ENCODE measurements at regions not wholly inside any gene's neighbourhood (a gene's known extent, or its start where the extent isn't known, plus 50 kb on each side); places are given as distances from the start of the nearest gene placed in this dataset.

GRCh38 chr9:78677326-78677725, 380.4 kb downstream of the PSAT1 start:
- H3K18ac ChIP-seq (ENCODE audit: extremely low read depth, low read length) = no peak overlapping the region
- CTCF ChIA-PET (ENCODE audit: partially characterized antibody) = interaction anchor here (0.5 to 0.6 kb wide), 2 partner anchors 16 to 76 kb away, joined by 3 read pairs; no protein-coding TSS in a partner anchor

More at GRCh38 chr9:78677326-78677725, 380.4 kb downstream of the PSAT1 start:
- Histone ChIP-seq H3K4ac (replicated peaks; ENCODE audit: insufficient read length, low read depth, low read length) (no peak overlapping the region), H3K9me3 (ENCODE audit: insufficient read depth in 2 of 2, low read depth in 1 of 2, low read length in 1 of 2) (no peaks in the 10 kb centered on the region), H3K14ac (ENCODE audit: insufficient read length) (no peak overlapping the region), H4K8ac (ENCODE audit: extremely low read depth, insufficient read depth, low read length) (no peak overlapping the region), H2BK12ac (ENCODE audit: low read depth, low read length) (no peak overlapping the region), H3K4me3 (ENCODE audit: extremely low read depth in 1 of 4, insufficient read depth in 2 of 4, low read depth in 3 of 4, low read length in 4 of 4) (no peak overlapping the region), H2BK5ac (ENCODE audit: low read depth, low read length) (no peak overlapping the region), H3K36me3 (ENCODE audit: control insufficient read depth in 2 of 4, insufficient read depth in 4 of 4, low read length in 3 of 4) (no peaks in the 10 kb centered on the region), H2AK5ac (ENCODE audit: low read depth, low read length) (no peak overlapping the region), H3K27me3 (replicated peaks in 1 of 4; ENCODE audit: control insufficient read depth in 3 of 4, extremely low read depth in 1 of 4, insufficient read depth in 3 of 4, low read length in 3 of 4) (no peaks in the 10 kb centered on the region), H3K23me2 (ENCODE audit: low read depth, low read length) (no peaks in the 10 kb centered on the region), H2BK20ac (ENCODE audit: low read length) (no peak overlapping the region), H4K20me1 (replicated peaks in 1 of 2; ENCODE audit: control insufficient read depth in 1 of 2, insufficient read depth in 2 of 2, low read length in 2 of 2) (no peaks in the 10 kb centered on the region), H2BK15ac (ENCODE audit: low read length) (no peak overlapping the region), H3K9ac (replicated peaks in 1 of 4; ENCODE audit: extremely low read depth in 1 of 4, low read depth in 3 of 4, low read length in 3 of 4) (no peak overlapping the region), H4K91ac (replicated peaks; ENCODE audit: insufficient read length, low read length) (no peak overlapping the region), H3K56ac (replicated peaks; ENCODE audit: insufficient read length, low read depth, low read length) (no peak overlapping the region), H3K4me2 (ENCODE audit: insufficient read depth in 1 of 2, low read depth in 2 of 2, low read length in 2 of 2) (no peak overlapping the region), H3K27ac (ENCODE audit: low read depth, low read length) (no peak overlapping the region), H2AFZ (ENCODE audit: low read length) (no peak overlapping the region), H3K4me1 (replicated peaks in 1 of 4; ENCODE audit: control insufficient read depth in 3 of 4, insufficient read depth in 4 of 4, low read length in 3 of 4) (peaks cover 0 to 4% (median 0%) of the 10 kb centered on the region in 4 experiments; a peak in 1 of 7 replicates), H2BK120ac (replicated peaks; ENCODE audit: low read depth, low read length) (no peak overlapping the region), H4K5ac (ENCODE audit: insufficient read length, low read depth, low read length) (no peak overlapping the region), H3K79me2 (ENCODE audit: control insufficient read depth in 1 of 2, insufficient read depth in 2 of 2, low read length in 2 of 2) (no peaks in the 10 kb centered on the region), H3K23ac (ENCODE audit: insufficient read length) (no peak overlapping the region), H3K79me1 (ENCODE audit: low read depth, low read length) (no peaks in the 10 kb centered on the region)
- DNase-seq (ENCODE audit: low read depth in 1 of 2, low spot score in 2 of 2) (no peak), FAIRE-seq (no peak)
- POLR2A ChIA-PET (ENCODE audit: partially characterized antibody) = no interaction called here
- no peak for TF ChIP-seq SIRT6 (IDR thresholded peaks at IDR 0.05; ENCODE audit: low read length)
- TF ChIP-seq KDM4A (IDR thresholded peaks at IDR 0.05; ENCODE audit: low read depth, low read length, severe bottlenecking) = no peak
- TF ChIP-seq SIX5 (IDR thresholded peaks at IDR 0.05; ENCODE audit: low read depth, low read length) = no peak
- no peak for TF ChIP-seq NANOG (IDR thresholded peaks at IDR 0.05; ENCODE audit: insufficient read depth, low read depth, low read length, poor library complexity, severe bottlenecking)
- TF ChIP-seq BCL11A (IDR thresholded peaks at IDR 0.05; ENCODE audit: low read depth in 2 of 2, low read length in 2 of 2) = no peak
- no peak for TF ChIP-seq USF2 (IDR thresholded peaks at IDR 0.05; ENCODE audit: low read length)
- no peak for TF ChIP-seq PHF8 (conservative IDR thresholded peaks at IDR 0.05; ENCODE audit: low read depth, low read length)
- TF ChIP-seq CHD1 (IDR thresholded peaks at IDR 0.05; ENCODE audit: low read depth, low read length) = no peak
- TF ChIP-seq SP1 (IDR thresholded peaks at IDR 0.05; ENCODE audit: low read depth, low read length) = no peak
- no peak for TF ChIP-seq KDM5A (IDR thresholded peaks at IDR 0.05; ENCODE audit: low read length)
- TF ChIP-seq CREB1 (IDR thresholded peaks at IDR 0.05) = no peak
- no peak for TF ChIP-seq ZNF274 (IDR thresholded peaks at IDR 0.05; ENCODE audit: borderline replicate concordance, extremely low read depth, low read length)
- WGBS, 2 experiments (ENCODE audit: extremely low coverage in 1 of 2, insufficient coverage in 1 of 2, insufficient read length in 1 of 2, insufficient replicate concordance in 2 of 2, low coverage in 1 of 2, low lambda C conversion rate in 2 of 2, missing lambda C conversion rate in 1 of 2) = 81% methylated on average over 2 of the region's 2 CpGs; no CpG with 5 or more reads in 1 of the 2 experiments
